ENCODE measurements at regions not wholly inside any gene's neighbourhood (a gene's known extent, or its start where the extent isn't known, plus 50 kb on each side); places are given as distances from the start of the nearest gene placed in this dataset.

GRCh38 chr2:189367343-189367742 lies 73.9 kb upstream of the WDR75 start:
- Histone ChIP-seq H3K4me3 (ENCODE audit: low read depth, low read length) (no peak overlapping the region), H3K4me1 (ENCODE audit: control insufficient read depth, insufficient read depth, low read length) (no peaks in the 10 kb centered on the region), H3K27ac (ENCODE audit: low read depth, low read length) (no peak overlapping the region)

GRCh38 chr2:189369566-189369965 lies 71.7 kb upstream of the WDR75 start:
- Histone ChIP-seq H3K27me3 (ENCODE audit: control insufficient read depth, insufficient read depth, low read length) (no peaks in the 10 kb centered on the region), H3K27ac (ENCODE audit: low read depth, low read length) (no peak overlapping the region), H3K4me3 (ENCODE audit: low read depth, low read length) (no peak overlapping the region), H3K36me3 (ENCODE audit: control insufficient read depth, insufficient read depth, low read length) (no peaks in the 10 kb centered on the region), H3K9ac (ENCODE audit: low read length) (no peak overlapping the region), H3K4me1 (ENCODE audit: control insufficient read depth, insufficient read depth, low read length) (no peaks in the 10 kb centered on the region), H3K9me3 (ENCODE audit: control insufficient read depth, insufficient read depth, low read depth, low read length) (no peaks in the 10 kb centered on the region; the same call in 1 of the 2 replicates)

More at GRCh38 chr2:189367343-189367742, 73.9 kb upstream of the WDR75 start:
- Histone ChIP-seq H3K27me3 (ENCODE audit: control insufficient read depth, insufficient read depth, low read length) (no peaks in the 10 kb centered on the region), H3K9ac (ENCODE audit: low read length) (no peak overlapping the region), H3K36me3 (ENCODE audit: control insufficient read depth, insufficient read depth, low read length) (no peaks in the 10 kb centered on the region), H3K9me3 (ENCODE audit: control insufficient read depth, insufficient read depth, low read depth, low read length) (no peaks in the 10 kb centered on the region; the same call in 1 of the 2 replicates)

- Histone ChIP-seq H3K9me3 (ENCODE audit: control insufficient read depth, insufficient read depth, low read depth, low read length) (no peaks in the 10 kb centered on the region; the same call in 1 of the 2 replicates), H3K4me3 (ENCODE audit: low read depth, low read length) (no peak overlapping the region), H3K27me3 (ENCODE audit: control insufficient read depth, insufficient read depth, low read length) (no peaks in the 10 kb centered on the region), H3K36me3 (ENCODE audit: control insufficient read depth, insufficient read depth, low read length) (no peaks in the 10 kb centered on the region), H3K27ac (ENCODE audit: low read depth, low read length) (no peak overlapping the region), H3K9ac (ENCODE audit: low read length) (no peak overlapping the region), H3K4me1 (ENCODE audit: control insufficient read depth, insufficient read depth, low read length) (no peaks in the 10 kb centered on the region)
Measured at GRCh38 chr2:189370719-189371118, 70.6 kb upstream of the WDR75 start.

- no peak overlapping the region for H3K27ac ChIP-seq (ENCODE audit: low read depth, low read length)
- peaks cover 10% of the 10 kb centered on the region; the same call in 1 of the 2 replicates for H3K4me1 ChIP-seq (ENCODE audit: control insufficient read depth, insufficient read depth, low read length)
- H3K27me3 ChIP-seq (ENCODE audit: control insufficient read depth, insufficient read depth, low read length): no peaks in the 10 kb centered on the region
- no peak overlapping the region for H3K4me3 ChIP-seq (ENCODE audit: low read depth, low read length)
- H3K9me3 ChIP-seq (ENCODE audit: control insufficient read depth, insufficient read depth, low read depth, low read length): no peaks in the 10 kb centered on the region; the same call in 1 of the 2 replicates
- H3K9ac ChIP-seq (ENCODE audit: low read length): no peak overlapping the region
- no peaks in the 10 kb centered on the region for H3K36me3 ChIP-seq (ENCODE audit: control insufficient read depth, insufficient read depth, low read length)
Measured at GRCh38 chr2:189372688-189373257, 68.5 kb upstream of the WDR75 start.

- no peaks in the 10 kb centered on the region; the same call in 1 of the 2 replicates for H3K9me3 ChIP-seq (ENCODE audit: control insufficient read depth, insufficient read depth, low read depth, low read length)
- H3K36me3 ChIP-seq (ENCODE audit: control insufficient read depth, insufficient read depth, low read length): no peaks in the 10 kb centered on the region
- peaks cover 17% of the 10 kb centered on the region for H3K4me1 ChIP-seq (ENCODE audit: control insufficient read depth, insufficient read depth, low read length)
- no peak overlapping the region for H3K9ac ChIP-seq (ENCODE audit: low read length)
- no peaks in the 10 kb centered on the region for H3K27me3 ChIP-seq (ENCODE audit: control insufficient read depth, insufficient read depth, low read length)
- no peak overlapping the region for H3K4me3 ChIP-seq (ENCODE audit: low read depth, low read length)
- H3K27ac ChIP-seq (ENCODE audit: low read depth, low read length): no peak overlapping the region
Measured at GRCh38 chr2:189374481-189374880, 66.8 kb upstream of the WDR75 start.

GRCh38 chr2:189375842-189376241 lies 65.4 kb upstream of the WDR75 start:
- Histone ChIP-seq H3K27ac (ENCODE audit: low read depth, low read length) (no peak overlapping the region), H3K9me3 (ENCODE audit: control insufficient read depth, insufficient read depth, low read depth, low read length) (no peaks in the 10 kb centered on the region; the same call in 1 of the 2 replicates), H3K4me1 (ENCODE audit: control insufficient read depth, insufficient read depth, low read length) (peaks cover 23% of the 10 kb centered on the region), H3K27me3 (ENCODE audit: control insufficient read depth, insufficient read depth, low read length) (no peaks in the 10 kb centered on the region), H3K9ac (ENCODE audit: low read length) (no peak overlapping the region), H3K36me3 (ENCODE audit: control insufficient read depth, insufficient read depth, low read length) (no peaks in the 10 kb centered on the region), H3K4me3 (ENCODE audit: low read depth, low read length) (no peak overlapping the region)

GRCh38 chr2:189379287-189379630 lies 62.0 kb upstream of the WDR75 start:
- peak overlapping the region; percentile 17; the same call in 1 of the 2 replicates for H3K4me3 ChIP-seq (ENCODE audit: low read depth, low read length)
- H3K9ac ChIP-seq (ENCODE audit: low read length): peak overlapping the region; percentile 8
- H3K36me3 ChIP-seq (ENCODE audit: control insufficient read depth, insufficient read depth, low read length): no peaks in the 10 kb centered on the region
- H3K4me1 ChIP-seq (ENCODE audit: control insufficient read depth, insufficient read depth, low read length): peaks cover 23% of the 10 kb centered on the region
- peak overlapping the region; percentile 89; the same call in 1 of the 2 replicates for H3K27ac ChIP-seq (ENCODE audit: low read depth, low read length)
- H3K9me3 ChIP-seq (ENCODE audit: control insufficient read depth, insufficient read depth, low read depth, low read length): peaks cover 5% of the 10 kb centered on the region; the same call in 1 of the 2 replicates
- H3K27me3 ChIP-seq (ENCODE audit: control insufficient read depth, insufficient read depth, low read length): no peaks in the 10 kb centered on the region

GRCh38 chr2:189379731-189380261 lies 61.5 kb upstream of the WDR75 start:
- Histone ChIP-seq H3K9me3 (ENCODE audit: control insufficient read depth, insufficient read depth, low read depth, low read length) (peaks cover 5% of the 10 kb centered on the region; the same call in 1 of the 2 replicates), H3K27ac (ENCODE audit: low read depth, low read length) (peak overlapping the region; percentile 76; the same call in 1 of the 2 replicates), H3K9ac (ENCODE audit: low read length) (peak overlapping the region; percentile 8), H3K36me3 (ENCODE audit: control insufficient read depth, insufficient read depth, low read length) (no peaks in the 10 kb centered on the region), H3K4me1 (ENCODE audit: control insufficient read depth, insufficient read depth, low read length) (peaks cover 23% of the 10 kb centered on the region), H3K27me3 (ENCODE audit: control insufficient read depth, insufficient read depth, low read length) (no peaks in the 10 kb centered on the region), H3K4me3 (ENCODE audit: low read depth, low read length) (peak overlapping the region; percentile 17; the same call in 1 of the 2 replicates)

- peaks cover 5% of the 10 kb centered on the region; the same call in 1 of the 2 replicates for H3K9me3 ChIP-seq (ENCODE audit: control insufficient read depth, insufficient read depth, low read depth, low read length)
- no peak overlapping the region for H3K9ac ChIP-seq (ENCODE audit: low read length)
- no peaks in the 10 kb centered on the region for H3K27me3 ChIP-seq (ENCODE audit: control insufficient read depth, insufficient read depth, low read length)
Measured at GRCh38 chr2:189382668-189383067, 58.6 kb upstream of the WDR75 start.

GRCh38 chr2:189386741-189387140 lies 54.5 kb upstream of the WDR75 start:
- no peak overlapping the region for H3K27ac ChIP-seq (ENCODE audit: low read depth, low read length)
- no peak overlapping the region for H3K4me3 ChIP-seq (ENCODE audit: low read depth, low read length)
- H3K9me3 ChIP-seq (ENCODE audit: control insufficient read depth, insufficient read depth, low read depth, low read length): peaks cover 5% of the 10 kb centered on the region; the same call in 1 of the 2 replicates
- no peaks in the 10 kb centered on the region for H3K4me1 ChIP-seq (ENCODE audit: control insufficient read depth, insufficient read depth, low read length)
- H3K27me3 ChIP-seq (ENCODE audit: control insufficient read depth, insufficient read depth, low read length): no peaks in the 10 kb centered on the region
- H3K9ac ChIP-seq (ENCODE audit: low read length): no peak overlapping the region
- no peaks in the 10 kb centered on the region for H3K36me3 ChIP-seq (ENCODE audit: control insufficient read depth, insufficient read depth, low read length)

More at GRCh38 chr2:189382668-189383067, 58.6 kb upstream of the WDR75 start:
- no peak overlapping the region for H3K27ac ChIP-seq (ENCODE audit: low read depth, low read length)
- H3K36me3 ChIP-seq (ENCODE audit: control insufficient read depth, insufficient read depth, low read length): no peaks in the 10 kb centered on the region
- no peak overlapping the region for H3K4me3 ChIP-seq (ENCODE audit: low read depth, low read length)
- H3K4me1 ChIP-seq (ENCODE audit: control insufficient read depth, insufficient read depth, low read length): peaks cover 14% of the 10 kb centered on the region

- Histone ChIP-seq H3K4me3 (ENCODE audit: low read depth, low read length) (no peak overlapping the region), H3K4me1 (ENCODE audit: control insufficient read depth, insufficient read depth, low read length) (no peaks in the 10 kb centered on the region), H3K9ac (ENCODE audit: low read length) (no peak overlapping the region), H3K27me3 (ENCODE audit: control insufficient read depth, insufficient read depth, low read length) (no peaks in the 10 kb centered on the region), H3K9me3 (ENCODE audit: control insufficient read depth, insufficient read depth, low read depth, low read length) (no peaks in the 10 kb centered on the region), H3K36me3 (ENCODE audit: control insufficient read depth, insufficient read depth, low read length) (no peaks in the 10 kb centered on the region), H3K27ac (ENCODE audit: low read depth, low read length) (no peak overlapping the region)
Measured at GRCh38 chr2:189391201-189391600, 50.1 kb upstream of the WDR75 start.
